Upper lobe of left lung (tissue), 4 donors: ENCODE measurements at regions not wholly inside any gene's neighbourhood (a gene's known extent, or its start where the extent isn't known, plus 50 kb on each side); places are given as distances from the start of the nearest gene placed in this dataset.

Experiments used
- CTCF ChIP-seq, 6 experiments: fragments of 450-650 bp in 4 of 6; fragments of 200-600 bp in 2 of 6; sonication (generic) in 2 of 6; IDR thresholded peaks; one replicate each; pipeline ENCODE4 v1.5.1; 2016 to 2019; ENCODE audit warnings: antibody characterized with exemption in 6 of 6
- EP300 ChIP-seq, 4 donors: sonication (generic); formaldehyde crosslinking; IDR thresholded peaks; one replicate each; pipeline ENCODE4 v1.5.1; 2017; ENCODE audit warnings: antibody characterized with exemption in 4 of 4, control low read depth in 2 of 4
- POLR2AphosphoS5 ChIP-seq, 2 donors: sonication (generic); formaldehyde crosslinking; IDR thresholded peaks; one replicate each; pipeline ENCODE4 v1.5.1; 2017; ENCODE audit warnings: antibody characterized with exemption in 2 of 2

DNA sequence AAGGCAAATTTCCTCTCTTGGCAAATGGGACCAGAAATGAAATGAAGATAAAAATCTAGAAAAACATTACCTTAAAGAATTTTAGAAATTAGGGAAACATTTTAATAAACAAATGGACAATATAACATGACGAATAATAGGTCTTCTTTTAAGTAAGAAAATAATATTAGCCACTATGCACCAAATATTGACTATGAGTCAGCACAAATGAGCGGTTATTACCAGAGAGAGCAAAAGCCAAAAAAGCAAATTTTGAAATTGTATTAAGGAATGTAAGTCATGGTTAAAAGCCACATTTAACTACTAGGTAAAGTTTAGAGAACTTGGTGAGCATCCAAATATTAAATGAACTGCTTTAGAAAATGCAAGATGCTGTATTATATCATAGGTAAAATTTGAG is 376.6 kb upstream of the JAG1 start:
- TF ChIP-seq CTCF (IDR thresholded peaks at IDR 0.05) (no peak), EP300 (IDR thresholded peaks at IDR 0.05) (no peak), POLR2AphosphoS5 (IDR thresholded peaks at IDR 0.05) (no peak)
